HepG2 (cell line): ENCODE measurements at regions not wholly inside any gene's neighbourhood (a gene's known extent, or its start where the extent isn't known, plus 50 kb on each side); places are given as distances from the start of the nearest gene placed in this dataset.

Experiments
- ARID3A ChIP-seq: IDR thresholded peaks from 2 replicates; pipeline ENCODE4 v1.6.1; 2012; ENCODE audit warnings: low read depth, low read length, improper control_type of control experiment
- HOXA7 ChIP-seq: sonication (generic); formaldehyde crosslinking; IDR thresholded peaks from 2 replicates; pipeline ENCODE4 v1.8.1; 2022; ENCODE audit warnings: mild to moderate bottlenecking, missing genetic modification reagents, moderate library complexity
- LCORL ChIP-seq, 2 experiments: fragments of 450-650 bp in 1 of 2; sonication (generic) in 1 of 2; formaldehyde crosslinking in 1 of 2; IDR thresholded peaks; 2 replicates each; pipeline versions ENCODE4 v1.5.0 to v1.6.1; 2017 to 2020; ENCODE audit warnings: antibody characterized with exemption in 1 of 2, missing genetic modification reagents in 1 of 2
- NKX3-1 ChIP-seq: sonication (generic); formaldehyde crosslinking; IDR thresholded peaks from 2 replicates; pipeline ENCODE4 v1.5.0; 2020; ENCODE audit warnings: missing genetic modification reagents
- PREB ChIP-seq: sonication (generic); formaldehyde crosslinking; IDR thresholded peaks from 2 replicates; pipeline ENCODE4 v1.4.0; 2020; ENCODE audit warnings: missing genetic modification reagents
- SMAD3 ChIP-seq: sonication (generic); formaldehyde crosslinking; IDR thresholded peaks from 2 replicates; pipeline ENCODE4 v1.4.0; 2020; ENCODE audit warnings: missing genetic modification reagents
- SMAD9 ChIP-seq: sonication (generic); formaldehyde crosslinking; IDR thresholded peaks from 2 replicates; pipeline ENCODE4 v1.5.1; 2020; ENCODE audit warnings: mild to moderate bottlenecking, missing genetic modification reagents
- TBX2 ChIP-seq: sonication (generic); formaldehyde crosslinking; IDR thresholded peaks from 2 replicates; pipeline ENCODE4 v1.5.0; 2020; ENCODE audit warnings: missing genetic modification reagents, mild to moderate bottlenecking, borderline replicate concordance
- ZFP36L2 ChIP-seq: sonication (generic); formaldehyde crosslinking; IDR thresholded peaks from 2 replicates; pipeline ENCODE4 v1.4.0; 2020; ENCODE audit warnings: missing genetic modification reagents
- ZHX2 ChIP-seq, 2 experiments: sonication (generic) in 1 of 2; formaldehyde crosslinking in 1 of 2; IDR thresholded peaks; 2 replicates each; pipeline versions ENCODE4 v1.6.1 to v1.9.0; 2014 to 2022; ENCODE audit warnings: antibody characterized with exemption in 1 of 2, borderline replicate concordance in 1 of 2, inconsistent platforms in 1 of 2, low read depth in 1 of 2, missing genetic modification reagents in 1 of 2
- ZNF362 ChIP-seq: sonication (generic); formaldehyde crosslinking; IDR thresholded peaks from 2 replicates; pipeline ENCODE4 v1.4.0; 2020; ENCODE audit warnings: missing genetic modification reagents, mild to moderate bottlenecking, borderline replicate concordance
- ZNF543 ChIP-seq: sonication (generic); formaldehyde crosslinking; IDR thresholded peaks from 2 replicates; pipeline ENCODE4 v1.4.0; 2020; ENCODE audit warnings: mild to moderate bottlenecking, missing genetic modification reagents
- ZSCAN21 ChIP-seq: sonication (generic); formaldehyde crosslinking; IDR thresholded peaks from 2 replicates; pipeline ENCODE4 v1.8.0; 2022; ENCODE audit warnings: mild to moderate bottlenecking, missing genetic modification reagents, moderate library complexity, borderline replicate concordance

GRCh38 chr7:116339564-116339963, 129.2 kb downstream of the TES start (continued):
- TF ChIP-seq ZFP36L2 (CRISPR knock-in tag): no peak
- TF ChIP-seq HOXA7 (CRISPR knock-in tag): no peak
- no peak for TF ChIP-seq TBX2 (CRISPR knock-in tag)
- no peak for TF ChIP-seq PREB (CRISPR knock-in tag)
- peak; percentile 66; the same call in 1 of the 2 replicates for TF ChIP-seq ZNF362 (CRISPR knock-in tag)
- TF ChIP-seq SMAD3 (CRISPR knock-in tag): no peak
- peak; percentile 47; the same call in 1 of the 2 replicates for TF ChIP-seq ARID3A
- TF ChIP-seq NKX3-1 (CRISPR knock-in tag): no peak
- no peak for TF ChIP-seq SMAD9 (CRISPR knock-in tag)
- no peak for TF ChIP-seq ZSCAN21 (CRISPR knock-in tag)
- TF ChIP-seq ZNF543 (CRISPR knock-in tag): no peak
- TF ChIP-seq ZHX2 (IDR thresholded peaks at IDR 0.05; ENCODE audit: low read depth): no peak
- no peak for TF ChIP-seq ZHX2 (CRISPR knock-in tag; IDR thresholded peaks at IDR 0.05; ENCODE audit: borderline replicate concordance)
- no peak for TF ChIP-seq LCORL (IDR thresholded peaks at IDR 0.05)
- TF ChIP-seq LCORL (CRISPR knock-in tag; IDR thresholded peaks at IDR 0.05): peak; percentile 44; the same call in 1 of the 2 replicates
